SJCRH30 (cell line): ENCODE measurements at regions not wholly inside any gene's neighbourhood (a gene's known extent, or its start where the extent isn't known, plus 50 kb on each side); places are given as distances from the start of the nearest gene placed in this dataset.
A peak's percentile ranks its signal among the peaks of the same experiment; 100 is the strongest.
"Not testable (repeated sequence)": the region's sequence is repeated elsewhere in the genome, so short reads cannot be mapped to it uniquely, and the experiment has no call there.

Experiments used
- DNase-seq, 2 experiments: peaks; one replicate each; pipeline ENCODE4 v3.0.0-alpha.2; 2015 to 2020
- H3K27ac ChIP-seq: fragments of 250-450 bp; sonication (Bioruptor Pico); 2 replicates; pipeline ENCODE4 v1.5.1; 2020; ENCODE audit warnings: mild to moderate bottlenecking, moderate library complexity
- H3K27me3 ChIP-seq: fragments of 250-450 bp; sonication (Bioruptor Pico); 2 replicates; pipeline ENCODE4 v1.5.1; 2020; ENCODE audit warnings: mild to moderate bottlenecking, moderate library complexity
- H3K36me3 ChIP-seq: fragments of 250-450 bp; sonication (Bioruptor Pico); 2 replicates; pipeline ENCODE4 v1.5.1; 2020; ENCODE audit warnings: mild to moderate bottlenecking, moderate library complexity
- H3K4me1 ChIP-seq: fragments of 250-450 bp; sonication (Bioruptor Pico); 2 replicates; pipeline ENCODE4 v1.5.1; 2020; ENCODE audit warnings: mild to moderate bottlenecking, moderate library complexity
- H3K4me3 ChIP-seq: fragments of 250-450 bp; sonication (Bioruptor Pico); 2 replicates; pipeline ENCODE4 v1.5.1; 2020; ENCODE audit warnings: mild to moderate bottlenecking, moderate library complexity
- H3K9me3 ChIP-seq: fragments of 250-450 bp; sonication (Bioruptor Pico); replicated peaks from 2 replicates; pipeline ENCODE4 v1.5.1; 2020; ENCODE audit warnings: mild to moderate bottlenecking, moderate library complexity

DNA sequence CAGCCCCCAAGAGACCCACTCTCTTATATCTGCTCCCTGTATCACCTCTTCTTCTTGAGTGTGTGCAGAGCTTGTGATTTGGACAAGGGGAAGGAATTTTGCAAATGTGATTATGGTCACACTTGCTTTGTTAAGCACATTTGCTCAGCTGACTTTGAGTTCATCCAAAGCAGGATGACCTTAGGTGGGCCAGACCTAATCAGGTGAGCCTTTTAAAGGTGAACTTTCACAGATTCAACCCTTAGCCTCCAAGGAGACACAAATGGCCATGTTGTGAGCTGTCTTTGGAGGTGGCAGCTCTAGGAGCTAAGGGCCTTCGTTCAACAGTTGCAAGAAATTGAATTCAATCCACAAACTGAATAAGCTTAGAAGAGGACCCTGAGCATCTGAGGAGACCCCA is 147.8 kb downstream of the DEFB131A start:
- H3K27ac ChIP-seq: no peak overlapping the region
- H3K4me1 ChIP-seq: no peaks in the 10 kb centered on the region
- DNase-seq: no peak
- no peaks in the 10 kb centered on the region for H3K27me3 ChIP-seq
- no peaks in the 10 kb centered on the region for H3K36me3 ChIP-seq
- no peaks in the 10 kb centered on the region for H3K9me3 ChIP-seq
- H3K4me3 ChIP-seq: no peak overlapping the region

DNA sequence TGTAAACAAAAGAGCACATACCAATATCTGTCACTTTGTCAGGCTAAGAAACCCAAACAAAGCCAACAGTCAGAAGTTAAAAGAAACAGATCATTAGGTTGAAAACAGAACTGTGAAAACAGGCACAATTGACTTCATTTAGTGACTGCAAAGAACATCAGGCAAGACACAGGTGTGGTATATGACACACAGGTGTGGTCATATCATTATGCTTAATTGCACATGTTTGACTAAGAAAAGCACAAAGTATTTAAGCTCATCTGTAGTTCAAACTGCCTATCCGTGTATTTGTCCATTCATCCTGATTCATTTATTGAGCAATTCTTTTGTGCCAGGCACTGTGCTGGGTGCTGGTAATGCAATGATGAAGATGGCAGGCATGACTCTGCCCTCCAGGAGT is 150.7 kb downstream of the DEFB131A start:
- Histone ChIP-seq H3K36me3 (no peaks in the 10 kb centered on the region), H3K9me3 (no peaks in the 10 kb centered on the region), H3K27ac (no peak overlapping the region), H3K27me3 (no peaks in the 10 kb centered on the region), H3K4me3 (no peak overlapping the region), H3K4me1 (no peaks in the 10 kb centered on the region)
- DNase-seq: no peak

GRCh38 chr4:9595531-9595930 is 151.3 kb downstream of the DEFB131A start:
- not testable (repeated sequence) for H3K9me3 ChIP-seq, H3K36me3 ChIP-seq, H3K27me3 ChIP-seq, DNase-seq, H3K4me3 ChIP-seq, H3K27ac ChIP-seq, H3K4me1 ChIP-seq

GRCh38 chr4:9599266-9599665 is 155.1 kb downstream of the DEFB131A start:
- Histone ChIP-seq H3K4me3 (no peak overlapping the region), H3K4me1 (no peaks in the 10 kb centered on the region), H3K27ac (no peak overlapping the region), H3K27me3 (no peaks in the 10 kb centered on the region), H3K9me3 (no peaks in the 10 kb centered on the region), H3K36me3 (no peaks in the 10 kb centered on the region)
- no peak for DNase-seq

DNA sequence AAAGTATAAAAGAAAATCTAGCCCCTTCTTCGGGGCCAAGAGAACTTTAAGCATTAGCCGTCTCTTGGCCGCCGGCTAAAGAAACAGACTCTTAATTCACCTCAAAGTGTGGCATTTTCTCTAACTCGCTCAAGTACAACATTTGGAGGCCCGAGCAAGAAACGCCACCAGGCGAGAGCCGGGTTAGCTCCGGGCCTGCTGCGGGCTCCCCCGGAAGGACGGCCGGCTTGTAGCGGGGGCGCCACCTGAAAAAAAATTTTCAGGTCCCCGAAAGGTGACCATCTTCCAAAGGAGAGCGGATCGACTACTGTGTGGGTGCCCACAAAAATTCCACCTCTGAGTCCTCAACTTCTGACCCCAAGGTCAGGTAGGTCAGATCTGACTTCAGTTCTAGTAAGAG is 156.0 kb downstream of the DEFB131A start:
- no peak for DNase-seq
- Histone ChIP-seq H3K36me3 (no peaks in the 10 kb centered on the region), H3K4me3 (no peak overlapping the region), H3K27me3 (no peaks in the 10 kb centered on the region), H3K9me3 (no peaks in the 10 kb centered on the region), H3K4me1 (no peaks in the 10 kb centered on the region), H3K27ac (no peak overlapping the region)

DNA sequence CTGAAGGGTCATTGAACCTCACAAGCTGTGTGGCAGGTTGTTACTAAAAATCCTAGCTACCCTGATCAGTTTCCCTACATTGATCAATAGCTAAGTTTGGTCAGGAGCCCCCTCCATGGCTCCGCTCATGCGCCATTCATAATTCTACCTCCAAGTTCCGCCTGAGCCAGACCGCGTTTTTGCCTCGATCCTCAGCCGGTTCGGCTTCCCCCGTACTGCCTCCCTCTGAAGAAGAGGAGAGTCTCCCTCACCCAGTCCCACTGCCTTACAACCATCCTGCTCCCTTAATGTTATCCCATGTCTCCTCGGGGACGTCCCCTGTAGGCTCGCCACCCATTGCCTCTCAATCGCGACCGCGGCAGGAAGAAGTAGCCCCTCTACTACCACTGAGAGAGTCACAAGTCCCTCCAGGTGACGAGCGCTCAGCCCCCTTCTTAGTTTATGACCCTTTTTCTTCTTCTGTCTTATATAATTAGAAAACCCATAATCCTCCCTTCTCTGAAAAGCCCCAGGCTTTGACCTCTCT is 158.2 kb downstream of the DEFB131A start:
- no peaks in the 10 kb centered on the region for H3K9me3 ChIP-seq
- no peaks in the 10 kb centered on the region for H3K27me3 ChIP-seq
- H3K27ac ChIP-seq: no peak overlapping the region
- H3K4me3 ChIP-seq: no peak overlapping the region
- DNase-seq: no peak
- H3K36me3 ChIP-seq: no peaks in the 10 kb centered on the region
- no peaks in the 10 kb centered on the region for H3K4me1 ChIP-seq

GRCh38 chr4:9604031-9604892 is 160.0 kb downstream of the DEFB131A start:
- H3K36me3 ChIP-seq, DNase-seq, H3K27me3 ChIP-seq, H3K4me1 ChIP-seq, H3K27ac ChIP-seq, H3K4me3 ChIP-seq, H3K9me3 ChIP-seq: not testable (repeated sequence)

GRCh38 chr4:9604893-9605190 is 160.6 kb downstream of the DEFB131A start:
- DNase-seq, H3K27ac ChIP-seq, H3K4me1 ChIP-seq, H3K4me3 ChIP-seq, H3K27me3 ChIP-seq, H3K9me3 ChIP-seq, H3K36me3 ChIP-seq: not testable (repeated sequence)

GRCh38 chr4:9608300-9608699 is 164.1 kb downstream of the DEFB131A start:
- no peak overlapping the region for H3K4me3 ChIP-seq
- no peak overlapping the region for H3K27ac ChIP-seq

GRCh38 chr4:9610321-9610720 is 166.1 kb downstream of the DEFB131A start:
- H3K4me3 ChIP-seq, H3K36me3 ChIP-seq, H3K9me3 ChIP-seq, DNase-seq, H3K27ac ChIP-seq, H3K4me1 ChIP-seq, H3K27me3 ChIP-seq: not testable (repeated sequence)

More at GRCh38 chr4:9608300-9608699, 164.1 kb downstream of the DEFB131A start:
- Histone ChIP-seq H3K27me3 (no peaks in the 10 kb centered on the region), H3K9me3 (no peaks in the 10 kb centered on the region), H3K4me1 (no peaks in the 10 kb centered on the region), H3K36me3 (no peaks in the 10 kb centered on the region)
- no peak for DNase-seq

DNA sequence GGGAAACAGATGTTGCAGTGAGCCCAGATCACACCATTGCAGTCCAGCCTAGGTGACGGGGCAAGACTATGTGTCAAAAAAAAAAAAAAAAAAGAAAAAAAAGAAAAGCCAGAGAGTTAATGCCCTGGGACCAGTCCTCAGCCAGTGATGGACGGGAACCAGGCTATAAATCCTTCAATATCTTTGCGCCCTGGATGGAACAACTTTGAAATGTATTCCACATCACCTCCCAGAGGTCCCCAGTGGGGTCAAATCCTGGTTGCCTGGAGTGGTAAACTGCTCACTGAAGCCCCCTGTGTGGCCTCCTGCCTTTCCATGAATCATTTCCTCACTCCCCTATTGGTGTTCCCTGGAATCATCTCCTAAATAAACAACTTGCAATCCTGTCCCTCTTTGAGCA is 166.9 kb downstream of the DEFB131A start:
- no peak overlapping the region for H3K4me3 ChIP-seq
- H3K36me3 ChIP-seq: no peaks in the 10 kb centered on the region
- no peak for DNase-seq
- no peak overlapping the region for H3K27ac ChIP-seq
- no peaks in the 10 kb centered on the region for H3K27me3 ChIP-seq
- no peaks in the 10 kb centered on the region for H3K4me1 ChIP-seq
- H3K9me3 ChIP-seq: no peaks in the 10 kb centered on the region

DNA sequence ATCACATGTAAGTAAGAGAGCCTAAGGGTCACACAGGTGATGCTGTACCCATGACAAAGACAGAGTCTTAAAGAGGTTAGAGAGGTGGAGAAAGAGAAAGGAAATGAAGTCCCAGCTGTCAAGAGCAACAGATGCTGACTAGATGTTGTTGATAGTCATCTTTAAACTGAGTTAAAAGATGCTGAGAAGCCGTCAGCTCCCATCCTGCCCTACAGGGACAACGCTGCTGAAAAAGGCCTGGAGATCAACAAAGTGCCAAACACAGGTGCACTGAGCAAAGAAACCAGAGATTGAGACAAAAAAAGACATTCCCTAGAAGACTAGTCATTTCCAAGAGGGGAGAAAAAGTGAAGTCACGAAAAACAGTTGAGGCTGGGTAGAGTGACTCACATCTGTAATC is 145.0 kb upstream of the DRD5 start:
- not testable (repeated sequence) for H3K4me1 ChIP-seq, H3K4me3 ChIP-seq, DNase-seq, H3K36me3 ChIP-seq, H3K9me3 ChIP-seq, H3K27me3 ChIP-seq, H3K27ac ChIP-seq

GRCh38 chr4:9659678-9660077 is 121.8 kb upstream of the DRD5 start:
- H3K27ac ChIP-seq, H3K36me3 ChIP-seq, H3K4me1 ChIP-seq, H3K4me3 ChIP-seq, H3K27me3 ChIP-seq, H3K9me3 ChIP-seq: not testable (repeated sequence)
- peak; percentile 2 to 4 for DNase-seq

DNA sequence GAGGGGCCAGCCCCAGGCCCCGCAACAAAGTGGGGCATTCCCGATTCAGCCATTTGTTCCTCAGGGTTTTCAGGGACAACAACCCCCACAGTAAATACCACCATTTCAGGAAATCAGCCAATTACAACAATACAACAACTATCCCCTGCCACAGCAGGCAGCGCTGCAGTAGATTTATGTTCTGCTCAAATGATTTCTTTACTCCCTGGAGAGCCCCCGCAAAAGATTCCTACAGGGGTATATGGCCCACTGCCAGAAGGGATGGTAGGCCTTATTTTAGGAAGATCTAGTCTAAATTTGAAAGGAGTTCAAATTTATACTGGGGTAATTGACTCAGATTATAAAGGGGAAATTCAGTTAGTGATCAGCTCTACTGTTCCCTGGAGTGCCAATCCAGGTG is 120.5 kb upstream of the DRD5 start:
- not testable (repeated sequence) for DNase-seq, H3K9me3 ChIP-seq, H3K27me3 ChIP-seq, H3K36me3 ChIP-seq, H3K4me1 ChIP-seq, H3K27ac ChIP-seq, H3K4me3 ChIP-seq

GRCh38 chr4:9670725-9671124 is 110.7 kb upstream of the DRD5 start:
- H3K4me1 ChIP-seq, H3K27me3 ChIP-seq, H3K4me3 ChIP-seq, H3K9me3 ChIP-seq, H3K36me3 ChIP-seq, H3K27ac ChIP-seq: not testable (repeated sequence)
- peak in 1 of 2 experiments; percentile 5 for DNase-seq

- not testable (repeated sequence) for H3K27ac ChIP-seq, H3K4me3 ChIP-seq, H3K36me3 ChIP-seq, H3K4me1 ChIP-seq, H3K27me3 ChIP-seq, H3K9me3 ChIP-seq, DNase-seq
Measured at GRCh38 chr4:9677357-9677756, 104.1 kb upstream of the DRD5 start.
